GM23338 (cell line): ENCODE measurements at regions not wholly inside any gene's neighbourhood (a gene's known extent, or its start where the extent isn't known, plus 50 kb on each side); places are given as distances from the start of the nearest gene placed in this dataset.

Source experiments
- ATAC-seq: fragments of 200-7000 bp; cut with Tn5 transposase; 3 replicates; pipeline ENCODE4 v1.9.1; 2020
- DNase-seq: peaks from one replicate; pipeline ENCODE4 v3.0.0-alpha.2; 2015; ENCODE audit warnings: low spot score
- H2AFZ ChIP-seq: fragments of 200-600 bp; sonication (generic); 2 replicates; pipeline ENCODE4 v1.8.0; 2016; ENCODE audit warnings: antibody characterized with exemption, mild to moderate bottlenecking, moderate library complexity
- H3F3A ChIP-seq: fragments of 200-600 bp; sonication (generic); replicated peaks from 2 replicates; pipeline ENCODE4 v1.8.0; 2017; ENCODE audit warnings: antibody characterized with exemption, mixed run types, low read depth
- H3K27ac ChIP-seq: fragments of 200-600 bp; sonication (generic); 2 replicates; pipeline ENCODE4 v1.6.1; 2016; ENCODE audit warnings: low read depth
- H3K27me3 ChIP-seq: fragments of 200-600 bp; sonication (generic); 2 replicates; pipeline ENCODE4 v1.8.0; 2016; ENCODE audit warnings: mild to moderate bottlenecking, mixed run types, moderate library complexity; ENCODE audit not compliant: insufficient read depth
- H3K36me3 ChIP-seq: fragments of 200-600 bp; sonication (generic); 2 replicates; pipeline ENCODE4 v1.8.0; 2016; ENCODE audit warnings: mild to moderate bottlenecking; ENCODE audit not compliant: insufficient read depth
- H3K4me1 ChIP-seq: fragments of 200-600 bp; sonication (generic); 2 replicates; pipeline ENCODE4 v1.8.0; 2016; ENCODE audit warnings: mild to moderate bottlenecking, moderate library complexity; ENCODE audit not compliant: insufficient read depth
- H3K4me2 ChIP-seq: fragments of 200-600 bp; sonication (generic); 2 replicates; pipeline ENCODE4 v1.7.1; 2017; ENCODE audit warnings: mixed run types
- H3K4me3 ChIP-seq: fragments of 200-600 bp; sonication (generic); 2 replicates; pipeline ENCODE4 v1.6.1; 2016; ENCODE audit warnings: mixed run types
- H3K79me2 ChIP-seq: fragments of 200-600 bp; sonication (generic); replicated peaks from 2 replicates; pipeline ENCODE4 v1.8.0; 2017; ENCODE audit warnings: mild to moderate bottlenecking; ENCODE audit not compliant: insufficient read depth
- H3K9me2 ChIP-seq: fragments of 200-600 bp; sonication (generic); 2 replicates; pipeline ENCODE4 v1.8.0; 2017; ENCODE audit not compliant: insufficient read depth
- H4K20me1 ChIP-seq: fragments of 200-600 bp; sonication (generic); replicated peaks from 2 replicates; pipeline ENCODE4 v1.8.0; 2017; ENCODE audit warnings: mild to moderate bottlenecking; ENCODE audit not compliant: insufficient read depth
- H3K27ac Mint-ChIP-seq: 2 replicates; pipeline ENCODE4 v1.8.0; 2020; ENCODE audit warnings: inconsistent platforms, mild to moderate bottlenecking, moderate library complexity, mixed read lengths
- H3K27me3 Mint-ChIP-seq: 3 replicates; pipeline ENCODE4 v1.8.0; 2022; ENCODE audit warnings: low read depth, mild to moderate bottlenecking, moderate library complexity, mixed read lengths, inconsistent platforms; ENCODE audit not compliant: insufficient read depth, poor library complexity
- H3K36me3 Mint-ChIP-seq: 3 replicates; pipeline ENCODE4 v1.8.0; 2021; ENCODE audit warnings: low read depth, mild to moderate bottlenecking, inconsistent platforms, moderate library complexity, mixed read lengths
- H3K4me1 Mint-ChIP-seq: 3 replicates; pipeline ENCODE4 v1.8.0; 2020; ENCODE audit warnings: mild to moderate bottlenecking, inconsistent platforms, mixed read lengths
- H3K4me3 Mint-ChIP-seq: 3 replicates; pipeline ENCODE4 v1.8.0; 2021; ENCODE audit warnings: moderate library complexity, mild to moderate bottlenecking, inconsistent platforms, mixed read lengths
- H3K9me3 Mint-ChIP-seq: 3 replicates; pipeline ENCODE4 v1.8.0; 2020; ENCODE audit warnings: moderate library complexity, mild to moderate bottlenecking, inconsistent platforms, mixed read lengths
- CREB1 ChIP-seq: fragments of 250-450 bp; sonication (Bioruptor Pico); IDR thresholded peaks from 2 replicates; pipeline ENCODE4 v1.5.0; 2020; ENCODE audit warnings: low read depth, mild to moderate bottlenecking, moderate library complexity
- CTCF ChIP-seq, 2 experiments: fragments of 200-600 bp in 1 of 2; sonication (generic) in 1 of 2; conservative IDR thresholded peaks; 2 replicates each; pipeline versions ENCODE4 v1.5.1 to v1.6.1; 2016 to 2017; ENCODE audit warnings: antibody characterized with exemption in 2 of 2, low read depth in 2 of 2, mild to moderate bottlenecking in 2 of 2, moderate library complexity in 1 of 2
- ETS1 ChIP-seq: IDR thresholded peaks from 2 replicates; pipeline ENCODE4 v1.6.1; 2016; ENCODE audit warnings: antibody characterized with exemption
- EZH2 ChIP-seq: fragments of 200-600 bp; sonication (generic); IDR thresholded peaks from one replicate; pipeline ENCODE4 v1.8.0; 2017; ENCODE audit warnings: antibody characterized with exemption, mild to moderate bottlenecking, low read depth; ENCODE audit not compliant: unreplicated experiment
- EZH2phosphoT487 ChIP-seq: fragments of 200-600 bp; sonication (generic); IDR thresholded peaks from one replicate; pipeline ENCODE4 v1.8.1; 2018; ENCODE audit warnings: antibody characterized with exemption; ENCODE audit not compliant: unreplicated experiment
- JUNB ChIP-seq: IDR thresholded peaks from one replicate; pipeline ENCODE4 v1.6.1; 2016; ENCODE audit warnings: antibody characterized with exemption; ENCODE audit not compliant: unreplicated experiment
- NANOG ChIP-seq: IDR thresholded peaks from 2 replicates; pipeline ENCODE4 v1.6.1; 2016; ENCODE audit warnings: antibody characterized with exemption, borderline replicate concordance
- POLR2AphosphoS5 ChIP-seq: IDR thresholded peaks from 2 replicates; pipeline ENCODE4 v1.6.1; 2016; ENCODE audit warnings: antibody characterized with exemption, low read depth
- REST ChIP-seq: IDR thresholded peaks from one replicate; pipeline ENCODE4 v1.6.1; 2018; ENCODE audit warnings: antibody characterized with exemption; ENCODE audit not compliant: unreplicated experiment
- STAT1 ChIP-seq: IDR thresholded peaks from one replicate; pipeline ENCODE4 v1.6.1; 2016; ENCODE audit warnings: antibody characterized with exemption; ENCODE audit not compliant: unreplicated experiment
- ZNF114 ChIP-seq: fragments of 250-450 bp; sonication (Bioruptor Pico); IDR thresholded peaks from 2 replicates; pipeline ENCODE4 v1.5.0; 2020; ENCODE audit warnings: mild to moderate bottlenecking, moderate library complexity
- ZNF462 ChIP-seq: fragments of 250-450 bp; sonication (Bioruptor Pico); IDR thresholded peaks from 2 replicates; pipeline ENCODE4 v1.5.0; 2020; ENCODE audit warnings: mild to moderate bottlenecking, moderate library complexity

GRCh38 chr16:62137996-62138395 is 101.8 kb upstream of the CDH8 start (continued):
- TF ChIP-seq CTCF (conservative IDR thresholded peaks at IDR 0.05; ENCODE audit: low read depth in 2 of 2), result no peak

- H3K27ac ChIP-seq, result no peak overlapping the region
- Mint-ChIP-seq H3K9me3 (peaks cover 32% of the 10 kb centered on the region), H3K27ac (no peak overlapping the region), H3K27me3 (peaks cover 3% of the 10 kb centered on the region), H3K36me3 (peaks cover 21% of the 10 kb centered on the region), H3K4me3 (no peak overlapping the region), H3K4me1 (no peaks in the 10 kb centered on the region)
- no peak overlapping the region for H3K4me3 ChIP-seq
- H3K36me3 ChIP-seq, result no peaks in the 10 kb centered on the region; the same call in none of the 2 replicates
- no peaks in the 10 kb centered on the region for H3K4me1 ChIP-seq
- H2AFZ ChIP-seq, result no peak overlapping the region
- no peaks in the 10 kb centered on the region for H3K9me2 ChIP-seq
- no peaks in the 10 kb centered on the region for H4K20me1 ChIP-seq
- no peak for ATAC-seq
- H3K79me2 ChIP-seq, result no peaks in the 10 kb centered on the region
- no peaks in the 10 kb centered on the region for H3K27me3 ChIP-seq
- H3F3A ChIP-seq, result no peaks in the 10 kb centered on the region
- no peak for DNase-seq
- H3K4me2 ChIP-seq, result no peak overlapping the region
- TF ChIP-seq NANOG (no peak), ZNF462 (CRISPR knock-in tag) (no peak), REST (no peak), POLR2AphosphoS5 (no peak), ETS1 (no peak), STAT1 (no peak), EZH2phosphoT487 (no peak), EZH2 (no peak), CREB1 (CRISPR knock-in tag) (no peak), JUNB (no peak), ZNF114 (CRISPR knock-in tag) (no peak)
Observed at GRCh38 chr16:62135911-62136310, 99.7 kb upstream of the CDH8 start.
